ENCODE measurements at regions not wholly inside any gene's neighbourhood (a gene's known extent, or its start where the extent isn't known, plus 50 kb on each side); places are given as distances from the start of the nearest gene placed in this dataset.

- Mint-ChIP-seq H3K4me1 (no peaks in the 10 kb centered on the region), H3K36me3 (no peaks in the 10 kb centered on the region), H3K9me3 (peaks cover 3% of the 10 kb centered on the region), H3K4me3 (no peak overlapping the region), H3K27ac (no peak overlapping the region)
- DNase-seq (ENCODE audit: low spot score in 2 of 2) (no peak), ATAC-seq (no peak)
These were observed 262.2 kb upstream of the DDX53 start for GRCh38 chrX:22737541-22737940.

- H3K4me3 Mint-ChIP-seq, result no peak overlapping the region
- H3K4me1 Mint-ChIP-seq, result no peaks in the 10 kb centered on the region
- no peak for DNase-seq (ENCODE audit: low spot score in 2 of 2)
- H3K9me3 Mint-ChIP-seq, result no peaks in the 10 kb centered on the region
- no peaks in the 10 kb centered on the region for H3K36me3 Mint-ChIP-seq
- H3K27ac Mint-ChIP-seq, result no peak overlapping the region
- no peak for ATAC-seq
These were observed 260.5 kb upstream of the DDX53 start for GRCh38 chrX:22739276-22739675.

- no peak overlapping the region for H3K27ac Mint-ChIP-seq
- no peak for DNase-seq (ENCODE audit: low spot score in 2 of 2)
These were observed 258.9 kb upstream of the DDX53 start for GRCh38 chrX:22740836-22741235.

GRCh38 chrX:22742174-22742573 lies 257.6 kb upstream of the DDX53 start:
- H3K27ac Mint-ChIP-seq, result no peak overlapping the region
- DNase-seq (ENCODE audit: low spot score in 2 of 2) (no peak), ATAC-seq (no peak)
- no peaks in the 10 kb centered on the region for H3K36me3 Mint-ChIP-seq
- no peak overlapping the region for H3K4me3 Mint-ChIP-seq
- no peaks in the 10 kb centered on the region for H3K4me1 Mint-ChIP-seq
- H3K9me3 Mint-ChIP-seq, result no peaks in the 10 kb centered on the region

More at GRCh38 chrX:22740836-22741235, 258.9 kb upstream of the DDX53 start:
- Mint-ChIP-seq H3K36me3 (no peaks in the 10 kb centered on the region), H3K4me3 (no peak overlapping the region), H3K9me3 (no peaks in the 10 kb centered on the region), H3K4me1 (no peaks in the 10 kb centered on the region)
- no peak for ATAC-seq

GRCh38 chrX:22746081-22746480 lies 253.7 kb upstream of the DDX53 start:
- ATAC-seq (no peak), DNase-seq (ENCODE audit: low spot score in 2 of 2) (no peak)
- H3K4me3 Mint-ChIP-seq, result no peak overlapping the region
- no peak overlapping the region for H3K27ac Mint-ChIP-seq
- H3K9me3 Mint-ChIP-seq, result no peaks in the 10 kb centered on the region
- H3K4me1 Mint-ChIP-seq, result no peaks in the 10 kb centered on the region
- H3K36me3 Mint-ChIP-seq, result no peaks in the 10 kb centered on the region

GRCh38 chrX:22748093-22748999 lies 251.4 kb upstream of the DDX53 start:
- peak; percentile 1 to 47 for DNase-seq (ENCODE audit: low spot score in 2 of 2)
- no peaks in the 10 kb centered on the region for H3K4me1 Mint-ChIP-seq
- no peak overlapping the region for H3K4me3 Mint-ChIP-seq
- no peaks in the 10 kb centered on the region for H3K36me3 Mint-ChIP-seq
- no peak overlapping the region for H3K27ac Mint-ChIP-seq
- ATAC-seq, result peak; percentile 46
- H3K9me3 Mint-ChIP-seq, result no peaks in the 10 kb centered on the region

- Mint-ChIP-seq H3K4me1 (no peaks in the 10 kb centered on the region), H3K9me3 (peaks cover 2% of the 10 kb centered on the region), H3K4me3 (no peak overlapping the region), H3K36me3 (no peaks in the 10 kb centered on the region), H3K27ac (no peak overlapping the region)
- DNase-seq (ENCODE audit: low spot score in 2 of 2) (no peak), ATAC-seq (no peak)
These were observed 240.8 kb upstream of the DDX53 start for GRCh38 chrX:22758807-22759481.

- DNase-seq (ENCODE audit: low spot score in 2 of 2) (no peak), ATAC-seq (no peak)
- H3K4me1 Mint-ChIP-seq, result no peaks in the 10 kb centered on the region
- H3K36me3 Mint-ChIP-seq, result no peaks in the 10 kb centered on the region
- no peak overlapping the region for H3K27ac Mint-ChIP-seq
- no peak overlapping the region for H3K4me3 Mint-ChIP-seq
- peaks cover 2% of the 10 kb centered on the region for H3K9me3 Mint-ChIP-seq
These were observed 239.2 kb upstream of the DDX53 start for GRCh38 chrX:22760513-22761057.

GRCh38 chrX:22788221-22788620 lies 211.5 kb upstream of the DDX53 start:
- Mint-ChIP-seq H3K27ac (no peak overlapping the region), H3K36me3 (no peaks in the 10 kb centered on the region), H3K4me1 (no peaks in the 10 kb centered on the region), H3K9me3 (peaks cover 3% of the 10 kb centered on the region), H3K4me3 (no peak overlapping the region)
- ATAC-seq, result no peak
- DNase-seq (ENCODE audit: low spot score in 2 of 2), result no peak

- H3K4me3 Mint-ChIP-seq, result no peak overlapping the region
- no peaks in the 10 kb centered on the region for H3K36me3 Mint-ChIP-seq
- no peak overlapping the region for H3K27ac Mint-ChIP-seq
- peaks cover 6% of the 10 kb centered on the region for H3K9me3 Mint-ChIP-seq
- no peaks in the 10 kb centered on the region for H3K4me1 Mint-ChIP-seq
- ATAC-seq (no peak), DNase-seq (ENCODE audit: low spot score in 2 of 2) (no peak)
These were observed 204.1 kb upstream of the DDX53 start for GRCh38 chrX:22795671-22796070.

- no peak overlapping the region for H3K4me3 Mint-ChIP-seq
- ATAC-seq (no peak), DNase-seq (ENCODE audit: low spot score in 2 of 2) (no peak)
- no peaks in the 10 kb centered on the region for H3K4me1 Mint-ChIP-seq
- H3K9me3 Mint-ChIP-seq, result peaks cover 8% of the 10 kb centered on the region
- no peak overlapping the region for H3K27ac Mint-ChIP-seq
- no peaks in the 10 kb centered on the region for H3K36me3 Mint-ChIP-seq
These were observed 199.4 kb upstream of the DDX53 start for GRCh38 chrX:22800360-22800759.

- peaks cover 8% of the 10 kb centered on the region for H3K9me3 Mint-ChIP-seq
- ATAC-seq (no peak), DNase-seq (ENCODE audit: low spot score in 2 of 2) (no peak)
- no peak overlapping the region for H3K27ac Mint-ChIP-seq
- H3K4me1 Mint-ChIP-seq, result no peaks in the 10 kb centered on the region
- H3K36me3 Mint-ChIP-seq, result no peaks in the 10 kb centered on the region
- no peak overlapping the region for H3K4me3 Mint-ChIP-seq
These were observed 199.0 kb upstream of the DDX53 start for GRCh38 chrX:22800806-22801205.

GRCh38 chrX:22803353-22803752 lies 196.4 kb upstream of the DDX53 start:
- DNase-seq (ENCODE audit: low spot score in 2 of 2) (no peak), ATAC-seq (no peak)
- H3K4me3 Mint-ChIP-seq, result no peak overlapping the region
- H3K27ac Mint-ChIP-seq, result no peak overlapping the region
- no peaks in the 10 kb centered on the region for H3K4me1 Mint-ChIP-seq
- H3K9me3 Mint-ChIP-seq, result peaks cover 13% of the 10 kb centered on the region
- H3K36me3 Mint-ChIP-seq, result no peaks in the 10 kb centered on the region

GRCh38 chrX:22810876-22811275 lies 188.9 kb upstream of the DDX53 start:
- Mint-ChIP-seq H3K4me3 (no peak overlapping the region), H3K36me3 (no peaks in the 10 kb centered on the region), H3K9me3 (peaks cover 10% of the 10 kb centered on the region), H3K4me1 (no peaks in the 10 kb centered on the region), H3K27ac (no peak overlapping the region)
- ATAC-seq (no peak), DNase-seq (ENCODE audit: low spot score in 2 of 2) (no peak)

- DNase-seq (ENCODE audit: low spot score in 2 of 2), result no peak
- Mint-ChIP-seq H3K4me3 (no peak overlapping the region), H3K4me1 (no peaks in the 10 kb centered on the region)
These were observed 181.7 kb upstream of the DDX53 start for GRCh38 chrX:22818061-22818460.

GRCh38 chrX:22855693-22856092 lies 144.1 kb upstream of the DDX53 start:
- H3K27ac Mint-ChIP-seq, result no peak overlapping the region
- DNase-seq (ENCODE audit: low spot score in 2 of 2) (no peak), ATAC-seq (no peak)
- no peaks in the 10 kb centered on the region for H3K9me3 Mint-ChIP-seq
- H3K4me1 Mint-ChIP-seq, result no peaks in the 10 kb centered on the region
- no peak overlapping the region for H3K4me3 Mint-ChIP-seq
- H3K36me3 Mint-ChIP-seq, result no peaks in the 10 kb centered on the region

More at GRCh38 chrX:22818061-22818460, 181.7 kb upstream of the DDX53 start:
- Mint-ChIP-seq H3K27ac (no peak overlapping the region), H3K36me3 (no peaks in the 10 kb centered on the region), H3K9me3 (peaks cover 8% of the 10 kb centered on the region)
- no peak for ATAC-seq
